H4 (cell line): ENCODE measurements at regions not wholly inside any gene's neighbourhood (a gene's known extent, or its start where the extent isn't known, plus 50 kb on each side); places are given as distances from the start of the nearest gene placed in this dataset.
"Not testable (repeated sequence)": the region's sequence is repeated elsewhere in the genome, so short reads cannot be mapped to it uniquely, and the experiment has no call there.

Experiments used
- DNase-seq: peaks from one replicate; pipeline ENCODE4 v3.0.0-alpha.2; 2015; ENCODE audit warnings: low spot score

DNA sequence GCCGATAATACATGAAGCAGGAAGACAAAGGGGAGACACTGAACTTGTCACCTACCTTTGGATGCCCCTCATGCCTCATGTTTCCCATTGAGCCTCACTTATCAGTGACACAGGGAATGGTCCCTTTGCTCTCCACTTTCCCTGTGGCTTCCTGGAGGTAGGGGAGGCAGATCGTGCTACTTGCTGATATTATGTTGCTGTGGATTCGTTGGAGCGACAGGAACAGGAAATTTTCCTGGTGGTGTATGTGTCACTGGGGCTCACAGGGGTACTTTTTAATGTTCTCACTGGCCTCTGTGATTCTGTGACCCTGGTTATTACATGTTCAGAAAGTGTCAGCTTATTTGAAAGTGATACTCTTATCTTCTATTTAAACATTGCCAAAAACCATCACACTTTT is 72.7 kb upstream of the VKORC1L1 start:
- DNase-seq = not testable (repeated sequence)

DNA sequence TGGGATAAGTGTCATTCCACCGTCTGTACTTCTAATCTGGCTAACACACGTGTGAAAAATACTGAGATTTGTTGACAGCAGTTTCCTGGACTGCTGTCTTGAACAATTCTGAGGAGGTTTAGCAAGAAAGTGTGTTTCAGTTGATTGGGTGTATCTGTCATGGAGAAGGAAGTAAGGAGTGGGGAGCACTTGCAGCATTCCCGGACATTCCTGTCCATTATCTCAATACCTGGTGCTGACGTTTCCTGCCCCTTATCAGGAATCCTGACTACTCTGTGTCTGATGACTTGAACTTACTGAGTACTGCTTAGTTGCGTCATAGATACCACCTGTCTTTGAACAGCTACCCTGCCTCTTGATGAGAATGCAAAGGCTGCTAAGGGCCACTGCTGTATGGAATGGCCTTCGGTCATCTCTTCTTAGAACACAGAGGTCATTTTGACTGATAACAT is 72.0 kb upstream of the VKORC1L1 start:
- no peak for DNase-seq

DNA sequence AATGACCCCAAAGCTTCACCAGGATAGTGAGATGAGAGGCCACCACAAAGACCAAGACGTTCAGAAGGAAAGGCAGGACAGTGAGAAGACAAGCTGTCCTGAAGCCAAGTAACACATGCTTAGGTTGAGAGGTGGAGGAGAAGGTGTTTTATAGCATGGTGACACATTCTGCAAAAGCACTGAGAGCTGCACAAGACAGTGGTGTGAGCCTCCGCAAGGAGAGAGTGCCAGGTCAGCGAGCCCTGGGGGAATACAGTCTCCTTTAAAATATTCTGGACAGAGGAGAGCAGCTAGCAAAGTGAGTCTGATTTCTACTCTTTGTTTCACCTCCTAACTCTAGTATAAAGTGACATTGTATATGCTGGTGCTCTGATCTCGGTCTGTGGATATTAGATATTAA is 68.0 kb upstream of the VKORC1L1 start:
- DNase-seq = no peak

GRCh38 chr7:65807067-65807466 is 65.8 kb upstream of the VKORC1L1 start:
- not testable (repeated sequence) for DNase-seq

DNA sequence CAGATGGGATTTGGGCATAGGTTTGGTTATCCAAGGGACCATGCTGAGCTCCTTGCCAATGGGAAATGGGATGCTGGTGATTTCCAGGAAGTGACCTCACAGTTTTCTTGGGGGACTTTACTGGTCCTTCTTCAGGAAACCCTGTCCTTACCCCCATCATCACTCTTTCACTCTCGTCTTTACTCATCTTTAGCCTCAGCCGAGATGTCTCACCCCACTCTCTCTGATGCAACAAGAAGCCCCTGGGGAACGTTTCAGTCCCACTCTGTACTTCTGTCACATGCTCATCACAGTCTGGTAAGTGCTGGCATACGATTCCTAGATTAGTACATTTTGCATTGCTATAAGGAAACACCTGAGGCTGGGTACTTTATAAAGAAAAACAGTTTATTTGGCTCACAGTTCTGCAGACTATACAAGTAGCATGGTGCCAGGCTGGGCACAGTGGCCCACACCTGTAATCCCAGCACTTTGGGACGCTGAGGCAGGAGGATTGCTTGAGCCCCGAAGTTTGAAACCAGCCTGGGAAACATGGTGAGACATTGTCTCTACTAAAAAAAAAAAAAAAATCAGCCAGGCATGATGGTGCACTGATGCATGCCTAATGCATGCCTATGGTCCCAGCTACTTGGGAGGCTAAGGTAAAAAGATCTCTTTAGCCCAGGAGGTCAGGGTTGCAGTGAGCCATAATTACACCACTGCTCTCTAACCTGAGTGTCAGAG is 63.5 kb upstream of the VKORC1L1 start:
- DNase-seq = no peak

DNA sequence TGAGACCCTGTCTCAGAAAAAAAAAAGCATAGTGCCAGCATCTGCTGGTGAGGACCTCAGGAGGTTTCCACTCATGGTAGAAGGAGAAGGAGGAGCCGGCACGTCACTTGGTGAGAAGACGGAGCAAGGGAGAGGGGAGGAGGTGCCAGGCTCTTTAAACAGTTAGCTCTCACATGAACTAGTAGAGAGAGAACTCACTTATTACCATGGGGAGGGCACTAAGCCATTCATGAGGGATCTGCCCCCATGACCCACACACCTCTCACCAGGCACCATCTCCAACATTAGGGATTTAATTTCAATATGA is 62.9 kb upstream of the VKORC1L1 start:
- no peak for DNase-seq

DNA sequence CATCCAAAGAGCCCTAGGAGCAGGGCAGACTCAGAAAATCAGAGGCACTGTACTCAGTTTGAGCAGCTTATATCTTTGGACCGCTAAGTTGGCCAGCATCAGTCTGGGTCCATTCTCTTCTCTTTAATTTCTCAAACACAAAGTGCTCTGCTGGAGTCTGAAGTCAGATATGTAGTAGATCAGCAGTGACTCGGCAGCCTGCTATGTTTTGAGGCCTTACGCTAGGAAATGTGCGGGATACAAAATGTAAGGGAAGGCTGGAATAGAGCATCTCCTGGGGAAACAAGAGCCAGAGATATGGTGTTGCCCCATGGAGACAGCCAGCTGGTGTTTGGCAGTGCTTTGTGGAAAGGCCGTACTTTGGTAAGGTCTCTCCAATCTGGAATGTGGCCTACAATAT is 60.6 kb upstream of the VKORC1L1 start:
- no peak for DNase-seq

GRCh38 chr7:65814556-65815167 is 58.2 kb upstream of the VKORC1L1 start:
- DNase-seq = not testable (repeated sequence)

DNA sequence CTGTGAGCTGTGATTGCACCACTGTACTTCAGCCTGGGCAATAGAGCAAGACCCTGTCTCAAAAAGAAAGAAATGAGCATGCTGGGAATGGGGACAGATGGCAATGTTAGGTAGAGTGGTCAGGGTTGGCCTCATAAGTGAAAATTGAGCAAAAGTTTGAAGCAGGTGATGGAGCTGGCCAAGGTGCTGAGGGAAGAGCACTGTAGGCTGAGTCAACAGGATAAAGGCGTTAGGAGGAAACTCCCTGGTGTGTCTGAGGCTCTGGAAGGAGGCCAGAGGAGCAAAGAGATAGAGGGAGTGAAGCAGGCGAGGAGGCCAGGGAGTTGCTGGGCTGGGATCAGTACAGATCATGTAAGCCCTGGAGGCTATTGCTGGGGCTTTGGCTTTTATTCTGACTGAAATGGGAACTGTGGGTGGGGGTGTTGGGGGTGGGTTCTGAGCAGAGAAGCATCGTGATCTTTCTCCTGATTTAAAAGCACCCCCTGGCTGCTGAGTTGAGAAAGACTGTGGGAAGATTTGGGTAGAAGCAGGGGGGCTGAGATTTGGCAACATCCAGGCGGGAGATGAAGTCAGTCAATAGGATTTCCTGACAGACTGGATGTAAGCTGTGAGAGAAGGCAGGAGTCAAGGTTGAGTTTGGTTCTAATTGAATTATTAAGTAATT is 52.5 kb upstream of the VKORC1L1 start:
- DNase-seq = no peak
